ENCODE measurements at regions not wholly inside any gene's neighbourhood (a gene's known extent, or its start where the extent isn't known, plus 50 kb on each side); places are given as distances from the start of the nearest gene placed in this dataset.
"Not testable (repeated sequence)": the region's sequence is repeated elsewhere in the genome, so short reads cannot be mapped to it uniquely, and the experiment has no call there.

DNA sequence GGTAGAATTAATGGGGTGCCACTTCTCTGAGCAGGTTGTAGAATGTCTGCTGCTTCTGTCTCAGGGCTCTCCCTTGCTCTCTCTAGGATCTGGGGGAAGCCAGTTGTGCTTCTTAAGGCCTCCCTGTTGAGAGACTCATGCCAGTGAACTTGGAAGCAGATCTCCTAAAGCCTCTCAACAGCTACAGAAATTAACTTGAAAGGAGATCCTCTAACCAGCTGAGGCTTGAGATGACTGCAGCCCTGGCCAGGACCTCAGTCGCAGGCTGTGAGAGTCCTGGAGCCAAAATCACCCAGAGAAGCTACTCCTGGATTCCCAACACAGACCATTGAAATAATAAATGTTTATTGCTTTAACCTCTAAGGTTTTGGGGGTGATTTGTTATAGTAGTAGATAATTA lies 180.2 kb upstream of the MARCKS start:
- CTCF ChIA-PET, result no interaction called here
- H3K4me3 ChIP-seq (ENCODE audit: control insufficient read depth in 1 of 2, extremely low read depth in 1 of 2, low read length in 1 of 2), result no peak overlapping the region

DNA sequence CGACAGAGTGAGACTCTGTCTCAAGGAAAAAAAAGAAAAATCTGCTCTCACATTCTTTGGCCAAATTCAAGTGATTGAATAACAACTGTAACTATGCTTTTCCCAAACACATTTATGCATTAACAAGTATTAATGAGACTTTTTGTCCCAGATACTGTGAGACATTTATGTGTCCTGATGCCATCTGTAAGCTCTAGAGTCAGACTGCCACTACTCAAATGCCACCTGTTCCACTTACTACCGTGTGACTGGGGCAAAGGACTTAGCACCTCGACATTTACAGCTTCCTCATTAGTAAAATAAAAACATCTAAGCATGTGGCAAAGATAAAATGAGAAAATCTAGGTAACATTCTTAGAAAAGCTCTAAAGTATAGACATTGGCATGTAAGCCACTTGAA lies 178.1 kb upstream of the MARCKS start:
- H3K9me3 ChIP-seq, result no peaks in the 10 kb centered on the region
- ATAC-seq (replicated peaks in 1 of 4) (no peak), DNase-seq (no peak)
- no peaks in the 10 kb centered on the region for H3K36me3 Mint-ChIP-seq
- peaks cover 0 to 6% of the 10 kb centered on the region in 2 experiments for H3K27me3 ChIP-seq (replicated peaks in 1 of 2; ENCODE audit: control insufficient read depth in 2 of 2, extremely low read depth in 1 of 2, insufficient read depth in 2 of 2, low read length in 1 of 2)
- H3K27me3 Mint-ChIP-seq, result peaks cover 3% of the 10 kb centered on the region in 2 donors
- H3K4me1 Mint-ChIP-seq, result no peaks in the 10 kb centered on the region
- no peak overlapping the region for H3K27ac Mint-ChIP-seq
- no CpG with 5 or more reads among the region's 3 CpGs for WGBS (ENCODE audit: insufficient coverage)
- H3K9me3 Mint-ChIP-seq, result peaks cover 0 to 3% (median 0%) of the 10 kb centered on the region in 3 donors
- ChIA-PET POLR2A (interaction anchor here in 1 of 2 donors (0.5 kb wide), 1 partner anchor 669 kb away, joined by 3 read pairs; no protein-coding TSS in a partner anchor), CTCF (interaction anchor here (0.6 kb wide), 2 partner anchors 66 to 1311 kb away, joined by 4 read pairs; no protein-coding TSS in a partner anchor)
- no peak overlapping the region for H3K4me3 Mint-ChIP-seq
- H3K27ac ChIP-seq (ENCODE audit: low read length), result no peak overlapping the region
- no peak overlapping the region for H3K4me3 ChIP-seq (ENCODE audit: control insufficient read depth in 1 of 2, extremely low read depth in 1 of 2, low read length in 1 of 2)
- no peaks in the 10 kb centered on the region for H3K36me3 ChIP-seq (ENCODE audit: control insufficient read depth in 2 of 2, extremely low read depth in 1 of 2, insufficient read depth in 1 of 2, low read length in 1 of 2)
- H3K4me1 ChIP-seq (ENCODE audit: control insufficient read depth in 1 of 2, extremely low read depth in 1 of 2, insufficient read depth in 2 of 2, low read length in 2 of 2), result no peaks in the 10 kb centered on the region

More for the DNA sequence above, 180.2 kb upstream of the MARCKS start:
- DNase-seq, result no peak
- no peaks in the 10 kb centered on the region for H3K9me3 ChIP-seq
- Mint-ChIP-seq H3K4me3 (no peak overlapping the region), H3K9me3 (no peaks in the 10 kb centered on the region), H3K27me3 (peaks cover 4 to 9% of the 10 kb centered on the region in 2 donors), H3K27ac (no peak overlapping the region), H3K4me1 (no peaks in the 10 kb centered on the region), H3K36me3 (no peaks in the 10 kb centered on the region)
- no peaks in the 10 kb centered on the region for H3K4me1 ChIP-seq (ENCODE audit: control insufficient read depth in 1 of 2, extremely low read depth in 1 of 2, insufficient read depth in 2 of 2, low read length in 2 of 2)
- WGBS (ENCODE audit: insufficient coverage), result no CpG with 5 or more reads among the region's 1 CpG
- H3K27ac ChIP-seq (ENCODE audit: low read length), result no peak overlapping the region
- H3K27me3 ChIP-seq (replicated peaks in 1 of 2; ENCODE audit: control insufficient read depth in 2 of 2, extremely low read depth in 1 of 2, insufficient read depth in 2 of 2, low read length in 1 of 2), result peaks cover 0 to 6% of the 10 kb centered on the region in 2 experiments
- H3K36me3 ChIP-seq (ENCODE audit: control insufficient read depth in 2 of 2, extremely low read depth in 1 of 2, insufficient read depth in 1 of 2, low read length in 1 of 2), result no peaks in the 10 kb centered on the region
- POLR2A ChIA-PET, result no interaction called here
- no peak for ATAC-seq (replicated peaks in 1 of 4)

- H3K4me3 Mint-ChIP-seq, result no peak overlapping the region
- Histone ChIP-seq H3K27me3 (replicated peaks in 1 of 2; ENCODE audit: control insufficient read depth in 2 of 2, extremely low read depth in 1 of 2, insufficient read depth in 2 of 2, low read length in 1 of 2) (peaks cover 0 to 6% of the 10 kb centered on the region in 2 experiments), H3K4me1 (ENCODE audit: control insufficient read depth in 1 of 2, extremely low read depth in 1 of 2, insufficient read depth in 2 of 2, low read length in 2 of 2) (no peaks in the 10 kb centered on the region), H3K27ac (ENCODE audit: low read length) (no peak overlapping the region), H3K9me3 (no peaks in the 10 kb centered on the region), H3K4me3 (ENCODE audit: control insufficient read depth in 1 of 2, extremely low read depth in 1 of 2, low read length in 1 of 2) (no peak overlapping the region), H3K36me3 (ENCODE audit: control insufficient read depth in 2 of 2, extremely low read depth in 1 of 2, insufficient read depth in 1 of 2, low read length in 1 of 2) (no peaks in the 10 kb centered on the region)
- ChIA-PET POLR2A (no interaction called here), CTCF (no interaction called here)
- no CpG with 5 or more reads among the region's 2 CpGs for WGBS (ENCODE audit: insufficient coverage)
- H3K27me3 Mint-ChIP-seq, result peaks cover 3% of the 10 kb centered on the region in 2 donors
- no peaks in the 10 kb centered on the region for H3K4me1 Mint-ChIP-seq
- no peak overlapping the region for H3K27ac Mint-ChIP-seq
- ATAC-seq (replicated peaks in 1 of 4) (no peak), DNase-seq (no peak)
- H3K36me3 Mint-ChIP-seq, result no peaks in the 10 kb centered on the region
- H3K9me3 Mint-ChIP-seq, result peaks cover 0 to 3% (median 0%) of the 10 kb centered on the region in 3 donors
These were observed 176.8 kb upstream of the MARCKS start for GRCh38 chr6:113680301-113680700.

- DNase-seq (no peak), ATAC-seq (replicated peaks in 1 of 4) (no peak)
- no peaks in the 10 kb centered on the region for H3K4me1 Mint-ChIP-seq
- ChIA-PET CTCF (interaction anchor here in 1 of 2 donors (0.5 to 0.6 kb wide), 2 partner anchors 21 to 45 kb away, joined by 4 to 5 read pairs; no protein-coding TSS in a partner anchor), POLR2A (no interaction called here)
- H3K27me3 ChIP-seq (replicated peaks in 1 of 2; ENCODE audit: control insufficient read depth in 2 of 2, extremely low read depth in 1 of 2, insufficient read depth in 2 of 2, low read length in 1 of 2), result no peaks in the 10 kb centered on the region
- no peak overlapping the region for H3K27ac Mint-ChIP-seq
- H3K4me1 ChIP-seq (ENCODE audit: control insufficient read depth in 1 of 2, extremely low read depth in 1 of 2, insufficient read depth in 2 of 2, low read length in 2 of 2), result no peaks in the 10 kb centered on the region
- H3K36me3 Mint-ChIP-seq, result no peaks in the 10 kb centered on the region
- H3K9me3 ChIP-seq, result no peaks in the 10 kb centered on the region
- peaks cover 0 to 3% (median 0%) of the 10 kb centered on the region in 3 donors for H3K9me3 Mint-ChIP-seq
- H3K4me3 ChIP-seq (ENCODE audit: control insufficient read depth in 1 of 2, extremely low read depth in 1 of 2, low read length in 1 of 2), result no peak overlapping the region
- no peak overlapping the region for H3K4me3 Mint-ChIP-seq
- no CpG with 5 or more reads among the region's 3 CpGs for WGBS (ENCODE audit: insufficient coverage)
- no peaks in the 10 kb centered on the region for H3K36me3 ChIP-seq (ENCODE audit: control insufficient read depth in 2 of 2, extremely low read depth in 1 of 2, insufficient read depth in 1 of 2, low read length in 1 of 2)
- no peak overlapping the region for H3K27ac ChIP-seq (ENCODE audit: low read length)
- peaks cover 5% of the 10 kb centered on the region in 2 donors for H3K27me3 Mint-ChIP-seq
These were observed 173.2 kb upstream of the MARCKS start for GRCh38 chr6:113683968-113684367.

DNA sequence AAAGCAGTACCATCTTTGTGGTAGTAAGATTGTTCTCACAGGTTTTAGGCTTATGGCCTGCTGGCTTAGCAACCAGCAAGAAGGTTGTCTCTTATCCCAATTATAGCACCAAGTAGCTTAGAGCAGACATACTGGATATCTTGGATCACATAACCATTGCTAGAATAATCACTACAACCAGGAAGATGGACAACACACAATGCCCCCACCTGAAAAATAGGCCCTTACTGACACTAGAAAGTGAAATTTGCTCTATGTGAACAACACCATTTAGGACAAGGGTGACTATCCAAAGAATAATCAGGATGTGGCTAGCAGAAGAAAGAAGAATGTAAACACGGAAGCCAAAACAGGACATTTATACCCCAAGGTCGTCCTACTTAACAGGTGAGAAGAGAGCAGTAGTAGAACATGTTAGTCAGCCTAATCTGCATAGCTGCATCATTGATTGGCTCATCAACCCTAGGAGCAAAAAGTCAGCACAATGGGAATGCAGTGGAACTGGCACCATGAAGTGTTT lies 172.7 kb upstream of the MARCKS start:
- no peaks in the 10 kb centered on the region for H3K36me3 Mint-ChIP-seq
- WGBS (ENCODE audit: insufficient coverage), result no CpG with 5 or more reads among the region's 2 CpGs
- no peaks in the 10 kb centered on the region for H3K4me1 Mint-ChIP-seq

DNA sequence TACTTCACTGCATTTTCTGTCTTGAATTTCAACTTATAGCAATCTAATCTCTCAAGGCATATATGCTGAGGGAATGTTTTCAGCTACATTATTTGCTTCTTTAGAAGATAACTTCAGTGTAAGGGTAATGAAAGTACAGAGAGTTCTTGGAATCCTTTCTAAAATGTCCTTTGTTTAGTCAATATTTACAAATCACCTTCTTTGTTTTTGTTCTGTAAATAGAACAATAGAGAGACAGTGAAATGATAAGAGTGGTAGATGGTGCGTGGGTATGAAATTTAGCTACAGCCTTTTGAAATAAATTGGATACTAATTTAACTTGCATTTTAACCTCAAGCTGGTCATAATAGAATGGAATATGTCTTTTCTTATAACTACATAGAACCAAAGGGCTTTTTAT lies 171.1 kb upstream of the MARCKS start:
- no peak overlapping the region for H3K4me3 ChIP-seq (ENCODE audit: control insufficient read depth in 1 of 2, extremely low read depth in 1 of 2, low read length in 1 of 2)
- H3K4me1 ChIP-seq (ENCODE audit: control insufficient read depth in 1 of 2, extremely low read depth in 1 of 2, insufficient read depth in 2 of 2, low read length in 2 of 2), result no peaks in the 10 kb centered on the region
- no peak overlapping the region for H3K27ac ChIP-seq (ENCODE audit: low read length)
- ChIA-PET POLR2A (no interaction called here), CTCF (interaction anchor here in 1 of 2 donors (0.5 kb wide), 1 partner anchor 211 kb away, joined by 5 read pairs; no protein-coding TSS in a partner anchor)
- no CpG with 5 or more reads among the region's 1 CpG for WGBS (ENCODE audit: insufficient coverage)
- ATAC-seq (replicated peaks in 1 of 4), result no peak
- Mint-ChIP-seq H3K4me3 (no peak overlapping the region), H3K9me3 (peaks cover 0 to 3% (median 0%) of the 10 kb centered on the region in 3 donors), H3K27me3 (peaks cover 3 to 5% of the 10 kb centered on the region in 2 donors), H3K27ac (no peak overlapping the region), H3K4me1 (no peaks in the 10 kb centered on the region), H3K36me3 (no peaks in the 10 kb centered on the region)
- no peak for DNase-seq
- no peaks in the 10 kb centered on the region for H3K27me3 ChIP-seq (replicated peaks in 1 of 2; ENCODE audit: control insufficient read depth in 2 of 2, extremely low read depth in 1 of 2, insufficient read depth in 2 of 2, low read length in 1 of 2)
- no peaks in the 10 kb centered on the region for H3K9me3 ChIP-seq
- no peaks in the 10 kb centered on the region for H3K36me3 ChIP-seq (ENCODE audit: control insufficient read depth in 2 of 2, extremely low read depth in 1 of 2, insufficient read depth in 1 of 2, low read length in 1 of 2)

More for the DNA sequence above, 172.7 kb upstream of the MARCKS start:
- POLR2A ChIA-PET, result no interaction called here
- DNase-seq (no peak), ATAC-seq (replicated peaks in 1 of 4) (no peak)
- Histone ChIP-seq H3K27me3 (replicated peaks in 1 of 2; ENCODE audit: control insufficient read depth in 2 of 2, extremely low read depth in 1 of 2, insufficient read depth in 2 of 2, low read length in 1 of 2) (no peaks in the 10 kb centered on the region), H3K4me1 (ENCODE audit: control insufficient read depth in 1 of 2, extremely low read depth in 1 of 2, insufficient read depth in 2 of 2, low read length in 2 of 2) (no peaks in the 10 kb centered on the region), H3K4me3 (ENCODE audit: control insufficient read depth in 1 of 2, extremely low read depth in 1 of 2, low read length in 1 of 2) (no peak overlapping the region), H3K27ac (ENCODE audit: low read length) (no peak overlapping the region), H3K36me3 (ENCODE audit: control insufficient read depth in 2 of 2, extremely low read depth in 1 of 2, insufficient read depth in 1 of 2, low read length in 1 of 2) (no peaks in the 10 kb centered on the region), H3K9me3 (no peaks in the 10 kb centered on the region)
- Mint-ChIP-seq H3K27ac (no peak overlapping the region), H3K9me3 (peaks cover 0 to 3% (median 0%) of the 10 kb centered on the region in 3 donors), H3K4me3 (no peak overlapping the region), H3K27me3 (peaks cover 3 to 5% of the 10 kb centered on the region in 2 donors)
- CTCF ChIA-PET, result no interaction called here

- H3K9me3 ChIP-seq; H3K27me3 ChIP-seq (replicated peaks in 1 of 2; ENCODE audit: control insufficient read depth in 2 of 2, extremely low read depth in 1 of 2, insufficient read depth in 2 of 2, low read length in 1 of 2); CTCF ChIA-PET; H3K4me1 Mint-ChIP-seq; H3K27ac ChIP-seq (ENCODE audit: low read length); H3K4me3 ChIP-seq (ENCODE audit: control insufficient read depth in 1 of 2, extremely low read depth in 1 of 2, low read length in 1 of 2); DNase-seq; H3K36me3 ChIP-seq (ENCODE audit: control insufficient read depth in 2 of 2, extremely low read depth in 1 of 2, insufficient read depth in 1 of 2, low read length in 1 of 2); H3K27me3 Mint-ChIP-seq; H3K4me3 Mint-ChIP-seq; H3K36me3 Mint-ChIP-seq; POLR2A ChIA-PET; H3K4me1 ChIP-seq (ENCODE audit: control insufficient read depth in 1 of 2, extremely low read depth in 1 of 2, insufficient read depth in 2 of 2, low read length in 2 of 2); H3K9me3 Mint-ChIP-seq; ATAC-seq (replicated peaks in 1 of 4); H3K27ac Mint-ChIP-seq: not testable (repeated sequence)
- 94% methylated on average over 3 of the region's 4 CpGs for WGBS (ENCODE audit: insufficient coverage)
These were observed 167.5 kb upstream of the MARCKS start for GRCh38 chr6:113689620-113690019.
